ENCODE measurements at regions not wholly inside any gene's neighbourhood (a gene's known extent, or its start where the extent isn't known, plus 50 kb on each side); places are given as distances from the start of the nearest gene placed in this dataset.

DNA sequence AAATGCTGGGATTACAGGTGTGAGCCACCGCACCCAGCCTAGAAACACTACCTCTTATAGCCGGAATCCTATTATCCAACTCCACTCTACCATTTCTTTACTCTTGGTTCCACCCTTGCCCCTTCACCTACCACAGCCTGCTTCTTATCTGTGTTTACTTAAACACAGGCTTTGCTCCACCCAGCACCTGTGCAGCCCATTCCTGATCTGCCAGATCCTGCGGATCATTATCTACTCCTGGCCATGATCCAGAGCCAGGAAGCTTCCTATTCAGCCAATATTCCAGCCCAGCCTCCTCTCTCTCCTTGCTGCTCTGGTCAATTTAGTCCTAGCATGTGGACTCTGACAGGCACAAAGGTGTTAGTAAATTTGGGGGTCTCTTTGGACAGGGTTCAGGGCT, 98.8 kb upstream of the MED13 start (continued):
- TF ChIP-seq, protein P1, sequence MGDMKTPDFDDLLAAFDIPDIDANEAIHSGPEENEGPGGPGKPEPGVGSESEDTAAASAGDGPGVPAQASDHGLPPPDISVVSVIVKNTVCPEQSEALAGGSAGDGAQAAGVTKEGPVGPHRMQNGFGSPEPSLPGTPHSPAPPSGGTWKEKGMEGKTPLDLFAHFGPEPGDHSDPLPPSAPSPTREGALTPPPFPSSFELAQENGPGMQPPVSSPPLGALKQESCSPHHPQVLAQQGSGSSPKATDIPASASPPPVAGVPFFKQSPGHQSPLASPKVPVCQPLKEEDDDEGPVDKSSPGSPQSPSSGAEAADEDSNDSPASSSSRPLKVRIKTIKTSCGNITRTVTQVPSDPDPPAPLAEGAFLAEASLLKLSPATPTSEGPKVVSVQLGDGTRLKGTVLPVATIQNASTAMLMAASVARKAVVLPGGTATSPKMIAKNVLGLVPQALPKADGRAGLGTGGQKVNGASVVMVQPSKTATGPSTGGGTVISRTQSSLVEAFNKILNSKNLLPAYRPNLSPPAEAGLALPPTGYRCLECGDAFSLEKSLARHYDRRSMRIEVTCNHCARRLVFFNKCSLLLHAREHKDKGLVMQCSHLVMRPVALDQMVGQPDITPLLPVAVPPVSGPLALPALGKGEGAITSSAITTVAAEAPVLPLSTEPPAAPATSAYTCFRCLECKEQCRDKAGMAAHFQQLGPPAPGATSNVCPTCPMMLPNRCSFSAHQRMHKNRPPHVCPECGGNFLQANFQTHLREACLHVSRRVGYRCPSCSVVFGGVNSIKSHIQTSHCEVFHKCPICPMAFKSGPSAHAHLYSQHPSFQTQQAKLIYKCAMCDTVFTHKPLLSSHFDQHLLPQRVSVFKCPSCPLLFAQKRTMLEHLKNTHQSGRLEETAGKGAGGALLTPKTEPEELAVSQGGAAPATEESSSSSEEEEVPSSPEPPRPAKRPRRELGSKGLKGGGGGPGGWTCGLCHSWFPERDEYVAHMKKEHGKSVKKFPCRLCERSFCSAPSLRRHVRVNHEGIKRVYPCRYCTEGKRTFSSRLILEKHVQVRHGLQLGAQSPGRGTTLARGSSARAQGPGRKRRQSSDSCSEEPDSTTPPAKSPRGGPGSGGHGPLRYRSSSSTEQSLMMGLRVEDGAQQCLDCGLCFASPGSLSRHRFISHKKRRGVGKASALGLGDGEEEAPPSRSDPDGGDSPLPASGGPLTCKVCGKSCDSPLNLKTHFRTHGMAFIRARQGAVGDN (CRISPR knock-in tag; IDR thresholded peaks at IDR 0.05): no peak
- TF ChIP-seq, protein P2, sequence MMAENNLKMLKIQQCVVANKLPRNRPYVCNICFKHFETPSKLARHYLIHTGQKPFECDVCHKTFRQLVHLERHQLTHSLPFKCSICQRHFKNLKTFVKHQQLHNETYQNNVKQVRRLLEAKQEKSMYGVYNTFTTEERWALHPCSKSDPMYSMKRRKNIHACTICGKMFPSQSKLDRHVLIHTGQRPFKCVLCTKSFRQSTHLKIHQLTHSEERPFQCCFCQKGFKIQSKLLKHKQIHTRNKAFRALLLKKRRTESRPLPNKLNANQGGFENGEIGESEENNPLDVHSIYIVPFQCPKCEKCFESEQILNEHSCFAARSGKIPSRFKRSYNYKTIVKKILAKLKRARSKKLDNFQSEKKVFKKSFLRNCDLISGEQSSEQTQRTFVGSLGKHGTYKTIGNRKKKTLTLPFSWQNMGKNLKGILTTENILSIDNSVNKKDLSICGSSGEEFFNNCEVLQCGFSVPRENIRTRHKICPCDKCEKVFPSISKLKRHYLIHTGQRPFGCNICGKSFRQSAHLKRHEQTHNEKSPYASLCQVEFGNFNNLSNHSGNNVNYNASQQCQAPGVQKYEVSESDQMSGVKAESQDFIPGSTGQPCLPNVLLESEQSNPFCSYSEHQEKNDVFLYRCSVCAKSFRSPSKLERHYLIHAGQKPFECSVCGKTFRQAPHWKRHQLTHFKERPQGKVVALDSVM (CRISPR knock-in tag; IDR thresholded peaks at IDR 0.05): no peak
- no peak for TF ChIP-seq ZNF446 (CRISPR knock-in tag; IDR thresholded peaks at IDR 0.05)
- TF ChIP-seq ZNF713 (CRISPR knock-in tag; IDR thresholded peaks at IDR 0.05): no peak
- TF ChIP-seq ZNF766 (CRISPR knock-in tag; IDR thresholded peaks at IDR 0.05; ENCODE audit: borderline replicate concordance): no peak
- TF ChIP-seq ATF2 (CRISPR knock-in tag; IDR thresholded peaks at IDR 0.05): no peak
- TF ChIP-seq RAD51 (IDR thresholded peaks at IDR 0.05; ENCODE audit: borderline replicate concordance): no peak
- TF ChIP-seq, protein P3, sequence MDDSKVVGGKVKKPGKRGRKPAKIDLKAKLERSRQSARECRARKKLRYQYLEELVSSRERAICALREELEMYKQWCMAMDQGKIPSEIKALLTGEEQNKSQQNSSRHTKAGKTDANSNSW (CRISPR knock-in tag; IDR thresholded peaks at IDR 0.05; ENCODE audit: borderline replicate concordance): no peak
- 0 out of 2 replicates have a peak, but pooled peaks have one; percentile 27 for TF ChIP-seq ZNF572 (CRISPR knock-in tag; IDR thresholded peaks at IDR 0.05)
- no peak for TF ChIP-seq TAF1 (CRISPR knock-in tag; IDR thresholded peaks at IDR 0.05)
- no peak for TF ChIP-seq ZNF773 (CRISPR knock-in tag; IDR thresholded peaks at IDR 0.05; ENCODE audit: borderline replicate concordance)
- TF ChIP-seq, protein P4, sequence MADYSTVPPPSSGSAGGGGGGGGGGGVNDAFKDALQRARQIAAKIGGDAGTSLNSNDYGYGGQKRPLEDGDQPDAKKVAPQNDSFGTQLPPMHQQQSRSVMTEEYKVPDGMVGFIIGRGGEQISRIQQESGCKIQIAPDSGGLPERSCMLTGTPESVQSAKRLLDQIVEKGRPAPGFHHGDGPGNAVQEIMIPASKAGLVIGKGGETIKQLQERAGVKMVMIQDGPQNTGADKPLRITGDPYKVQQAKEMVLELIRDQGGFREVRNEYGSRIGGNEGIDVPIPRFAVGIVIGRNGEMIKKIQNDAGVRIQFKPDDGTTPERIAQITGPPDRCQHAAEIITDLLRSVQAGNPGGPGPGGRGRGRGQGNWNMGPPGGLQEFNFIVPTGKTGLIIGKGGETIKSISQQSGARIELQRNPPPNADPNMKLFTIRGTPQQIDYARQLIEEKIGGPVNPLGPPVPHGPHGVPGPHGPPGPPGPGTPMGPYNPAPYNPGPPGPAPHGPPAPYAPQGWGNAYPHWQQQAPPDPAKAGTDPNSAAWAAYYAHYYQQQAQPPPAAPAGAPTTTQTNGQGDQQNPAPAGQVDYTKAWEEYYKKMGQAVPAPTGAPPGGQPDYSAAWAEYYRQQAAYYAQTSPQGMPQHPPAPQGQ (CRISPR knock-in tag; IDR thresholded peaks at IDR 0.05; ENCODE audit: borderline replicate concordance): no peak
- no peak for TF ChIP-seq JDP2 (CRISPR knock-in tag; IDR thresholded peaks at IDR 0.05; ENCODE audit: borderline replicate concordance)
- TF ChIP-seq HDAC6 (IDR thresholded peaks at IDR 0.05; ENCODE audit: low read depth, low read length): no peak
- no peak for TF ChIP-seq NFYC (CRISPR knock-in tag; IDR thresholded peaks at IDR 0.05)
- TF ChIP-seq MAX (IDR thresholded peaks at IDR 0.05): no peak
- TF ChIP-seq POLR2AphosphoS2 (IDR thresholded peaks at IDR 0.05; ENCODE audit: low read depth, low read length): no peak
- TF ChIP-seq ZNF256 (CRISPR knock-in tag; conservative IDR thresholded peaks at IDR 0.05): no peak
- TF ChIP-seq ZNF382 (CRISPR knock-in tag; IDR thresholded peaks at IDR 0.05; ENCODE audit: borderline replicate concordance): no peak
- TF ChIP-seq EP300 (IDR thresholded peaks at IDR 0.05; ENCODE audit: low read depth in 2 of 2, low read length in 2 of 2): peak in 1 of 2 experiments; percentile 71; a peak in 2 of 4 replicates
- peak; percentile 47; the same call in 1 of the 2 replicates for TF ChIP-seq EP300 (CRISPR knock-in tag; IDR thresholded peaks at IDR 0.05; ENCODE audit: borderline replicate concordance)
- TF ChIP-seq ZNF749 (CRISPR knock-in tag; IDR thresholded peaks at IDR 0.05; ENCODE audit: borderline replicate concordance): no peak

Measured in HepG2 (cell line).